ENCODE measurements at regions not wholly inside any gene's neighbourhood (a gene's known extent, or its start where the extent isn't known, plus 50 kb on each side); places are given as distances from the start of the nearest gene placed in this dataset.

DNA sequence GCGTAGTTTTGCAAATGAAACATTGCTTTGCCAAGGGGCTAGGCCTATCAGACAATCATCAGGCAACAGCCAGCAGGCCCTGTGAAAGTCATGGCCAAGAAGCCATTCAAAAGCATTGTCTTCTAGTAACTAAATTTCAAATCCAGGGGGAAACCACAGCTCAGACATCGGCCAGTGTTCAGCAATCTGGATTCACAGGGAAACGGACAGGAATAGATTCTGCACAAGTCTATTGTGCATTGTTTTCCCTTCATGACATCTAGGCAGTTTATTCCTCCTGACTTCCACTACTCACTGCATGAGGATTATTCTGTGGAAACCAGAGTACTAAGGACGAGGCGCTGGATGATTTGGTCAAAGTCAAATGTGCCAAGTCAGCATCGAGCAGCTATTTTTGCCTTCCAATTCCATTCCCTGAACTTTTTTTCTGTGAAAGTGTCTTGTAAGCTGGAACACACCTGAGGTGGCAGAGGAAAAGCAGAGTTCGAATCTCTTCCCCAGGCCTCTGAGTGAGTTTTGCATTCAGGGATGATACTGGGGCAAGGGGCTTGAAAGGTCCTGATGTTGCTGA lies 75.4 kb downstream of the VCPKMT start:
- peak overlapping the region; percentile 78 for H3K4me3 Mint-ChIP-seq
- peak overlapping the region; percentile 98 for H3K27ac Mint-ChIP-seq
- no peaks in the 10 kb centered on the region for H3K9me3 Mint-ChIP-seq (ENCODE audit: low read depth)
- CTCF ChIA-PET: interaction anchor here (0.8 to 5.9 kb wide), 9 partner anchors 10 to 179 kb away, joined by 3 to 50 read pairs (median 5); no protein-coding TSS in a partner anchor
- H3K36me3 Mint-ChIP-seq: peaks cover 51% of the 10 kb centered on the region
- no peaks in the 10 kb centered on the region for H3K27me3 Mint-ChIP-seq
- DNase-seq (no peak), ATAC-seq (no peak)
- H3K4me1 Mint-ChIP-seq: peaks cover 79% of the 10 kb centered on the region

DNA sequence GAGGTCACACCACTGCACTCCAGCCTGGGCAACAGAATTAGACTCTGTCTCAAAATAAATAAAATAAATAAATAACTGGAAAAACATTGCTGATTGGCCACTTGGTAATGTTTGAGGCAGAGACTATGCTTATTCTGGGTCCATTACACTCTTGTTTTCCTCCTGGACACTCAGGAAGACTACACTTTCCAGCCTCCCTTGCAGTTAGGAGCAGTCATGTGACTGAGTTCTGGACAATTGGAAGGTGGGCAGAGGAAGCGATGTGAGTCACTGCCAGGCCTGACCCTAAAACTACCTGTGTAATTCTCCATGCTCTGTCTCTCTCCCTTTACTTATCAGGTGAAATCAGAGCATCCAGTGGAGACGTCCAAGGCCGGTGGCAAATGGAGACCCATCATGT lies 74.4 kb downstream of the VCPKMT start:
- ATAC-seq (no peak), DNase-seq (no peak)
- Mint-ChIP-seq H3K27me3 (no peaks in the 10 kb centered on the region), H3K9me3 (ENCODE audit: low read depth) (no peaks in the 10 kb centered on the region), H3K4me3 (no peak overlapping the region), H3K36me3 (peaks cover 48% of the 10 kb centered on the region), H3K4me1 (peaks cover 80% of the 10 kb centered on the region), H3K27ac (no peak overlapping the region)
- CTCF ChIA-PET: interaction anchor here (1.0 to 5.9 kb wide), 4 partner anchors 19 to 40 kb away, joined by 4 to 50 read pairs (median 18); no protein-coding TSS in a partner anchor

DNA sequence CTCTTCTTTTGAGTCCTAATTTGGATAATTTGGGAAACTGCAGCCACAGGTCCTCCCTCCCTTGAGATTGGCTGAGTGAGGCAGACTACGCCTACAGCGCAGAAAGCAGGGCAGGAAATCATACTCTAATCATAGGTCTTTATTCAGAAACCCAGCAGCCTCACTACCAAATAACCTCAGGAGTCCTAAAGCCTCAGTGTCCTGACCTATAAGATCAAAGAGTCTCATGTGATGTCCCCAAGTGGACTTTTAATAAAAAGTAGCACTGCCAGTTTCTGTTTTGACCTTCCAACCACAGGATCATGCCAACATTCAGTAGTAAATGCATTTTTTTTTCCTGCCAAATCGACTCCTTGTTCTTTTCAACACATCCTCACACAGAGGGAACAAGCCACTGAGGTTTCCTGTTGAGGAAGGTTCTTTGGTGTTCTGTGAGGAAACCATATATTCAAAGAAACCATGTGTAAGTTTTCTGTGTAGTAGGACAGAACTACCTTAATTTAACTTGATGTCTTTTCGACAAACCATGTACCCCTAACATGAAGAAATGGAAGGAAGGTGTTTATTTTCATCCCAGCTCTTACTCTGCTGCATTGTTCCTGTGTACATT lies 72.2 kb downstream of the VCPKMT start:
- Mint-ChIP-seq H3K4me1 (peaks cover 70% of the 10 kb centered on the region), H3K27me3 (no peaks in the 10 kb centered on the region), H3K4me3 (peak overlapping the region; percentile 40), H3K9me3 (ENCODE audit: low read depth) (no peaks in the 10 kb centered on the region), H3K27ac (peak overlapping the region; percentile 91), H3K36me3 (peaks cover 36% of the 10 kb centered on the region)
- peak; percentile 37 for ATAC-seq
- DNase-seq: peak; percentile 58
- CTCF ChIA-PET: interaction anchor here (0.8 to 3.9 kb wide), 13 partner anchors 9 to 192 kb away, joined by 3 to 29 read pairs (median 4); partner anchors contain the start of gene NEMF

DNA sequence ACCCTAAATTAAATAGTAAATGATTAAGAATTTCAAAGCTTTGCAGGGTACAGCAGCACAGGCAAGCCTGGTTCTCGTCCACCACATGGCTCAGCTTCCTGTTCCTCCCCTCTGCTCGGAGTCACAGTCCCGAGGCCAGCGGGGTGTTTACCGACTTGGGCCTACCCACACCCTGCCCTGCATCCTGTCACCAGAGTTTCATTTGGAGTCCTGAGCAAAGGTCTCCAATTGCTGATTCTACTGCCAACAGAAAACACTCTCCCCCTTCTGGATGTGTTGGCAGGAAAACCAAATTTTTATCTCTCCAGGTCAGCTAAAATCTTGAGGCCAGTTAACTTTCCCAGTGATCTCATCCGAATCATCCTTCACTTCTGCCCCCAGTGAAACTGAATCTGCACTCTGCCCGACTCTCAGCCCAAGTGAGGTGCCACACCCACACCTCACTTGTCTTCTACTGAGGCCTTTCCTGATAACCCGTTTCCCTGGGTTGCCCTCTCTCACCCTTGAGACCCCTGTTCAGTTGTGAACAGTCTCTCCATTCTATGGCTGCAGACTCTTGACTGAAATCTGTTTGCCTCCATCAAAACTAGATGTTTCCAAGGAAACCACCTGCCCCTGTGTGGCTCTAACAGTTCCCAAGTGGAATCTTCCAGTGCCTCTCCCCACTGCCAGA lies 71.2 kb downstream of the VCPKMT start:
- peak overlapping the region; percentile 2 for H3K4me3 Mint-ChIP-seq
- peaks cover 63% of the 10 kb centered on the region for H3K4me1 Mint-ChIP-seq
- DNase-seq (peak; percentile 95), ATAC-seq (peak; percentile 87)
- no peaks in the 10 kb centered on the region for H3K9me3 Mint-ChIP-seq (ENCODE audit: low read depth)
- H3K36me3 Mint-ChIP-seq: peaks cover 40% of the 10 kb centered on the region
- H3K27me3 Mint-ChIP-seq: no peaks in the 10 kb centered on the region
- CTCF ChIA-PET: interaction anchor here (0.8 to 3.9 kb wide), 12 partner anchors 8 to 193 kb away, joined by 3 to 29 read pairs (median 6); partner anchors contain the start of gene NEMF
- H3K27ac Mint-ChIP-seq: peak overlapping the region; percentile 91

DNA sequence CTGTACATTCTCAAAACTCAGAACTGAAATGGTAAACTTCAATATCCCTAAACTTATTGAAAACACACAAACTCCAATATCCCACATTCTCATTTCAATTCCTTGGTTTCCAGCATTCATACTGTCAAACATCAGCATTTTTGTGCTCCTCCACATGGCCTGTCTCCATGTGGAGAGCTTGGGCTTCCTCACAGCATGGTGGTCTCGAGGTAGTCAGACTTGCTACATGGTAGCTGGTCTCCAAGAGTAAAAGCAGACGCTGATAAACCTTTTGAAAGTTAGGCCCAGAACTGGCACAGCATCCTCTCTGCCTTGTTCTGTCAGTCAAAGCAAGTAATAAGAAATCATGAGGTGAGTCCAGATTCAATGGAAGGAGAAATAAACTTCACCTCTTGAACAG lies 70.5 kb downstream of the VCPKMT start:
- CTCF ChIA-PET: interaction anchor here (1.6 to 3.9 kb wide), 7 partner anchors 15 to 194 kb away, joined by 3 to 29 read pairs (median 7); partner anchors contain the start of gene NEMF
- Mint-ChIP-seq H3K27me3 (no peaks in the 10 kb centered on the region), H3K9me3 (ENCODE audit: low read depth) (no peaks in the 10 kb centered on the region), H3K4me3 (no peak overlapping the region), H3K36me3 (peaks cover 40% of the 10 kb centered on the region), H3K27ac (peak overlapping the region; percentile 91), H3K4me1 (peaks cover 57% of the 10 kb centered on the region)
- ATAC-seq (no peak), DNase-seq (no peak)

DNA sequence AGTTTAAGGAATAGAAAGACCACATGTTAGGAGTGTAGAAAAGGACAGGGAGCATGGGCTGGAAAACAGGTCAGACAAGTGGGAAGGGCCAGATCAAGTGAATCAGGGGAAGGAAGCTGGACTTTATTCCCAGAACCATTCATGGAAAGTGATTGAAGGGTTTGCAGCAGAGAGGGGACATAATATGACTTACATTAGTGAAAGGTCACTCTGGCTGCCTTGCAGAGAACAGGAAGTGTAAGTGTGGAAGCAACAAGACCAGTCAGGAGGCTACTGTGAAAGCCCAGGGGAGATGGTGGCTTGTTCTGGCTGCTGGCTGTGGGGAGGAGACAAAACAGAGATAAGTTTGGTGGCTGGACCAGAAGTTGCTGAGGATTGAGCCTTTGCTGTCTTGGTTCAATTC lies 69.1 kb downstream of the VCPKMT start:
- peaks cover 37% of the 10 kb centered on the region for H3K36me3 Mint-ChIP-seq
- CTCF ChIA-PET: interaction anchor here (1.1 to 3.9 kb wide), 6 partner anchors 10 to 185 kb away, joined by 3 to 29 read pairs (median 6); no protein-coding TSS in a partner anchor
- no peak for ATAC-seq
- H3K9me3 Mint-ChIP-seq (ENCODE audit: low read depth): no peaks in the 10 kb centered on the region
- H3K4me1 Mint-ChIP-seq: peaks cover 44% of the 10 kb centered on the region
- no peak overlapping the region for H3K4me3 Mint-ChIP-seq
- peak overlapping the region; percentile 50 for H3K27ac Mint-ChIP-seq
- DNase-seq: no peak
- no peaks in the 10 kb centered on the region for H3K27me3 Mint-ChIP-seq

DNA sequence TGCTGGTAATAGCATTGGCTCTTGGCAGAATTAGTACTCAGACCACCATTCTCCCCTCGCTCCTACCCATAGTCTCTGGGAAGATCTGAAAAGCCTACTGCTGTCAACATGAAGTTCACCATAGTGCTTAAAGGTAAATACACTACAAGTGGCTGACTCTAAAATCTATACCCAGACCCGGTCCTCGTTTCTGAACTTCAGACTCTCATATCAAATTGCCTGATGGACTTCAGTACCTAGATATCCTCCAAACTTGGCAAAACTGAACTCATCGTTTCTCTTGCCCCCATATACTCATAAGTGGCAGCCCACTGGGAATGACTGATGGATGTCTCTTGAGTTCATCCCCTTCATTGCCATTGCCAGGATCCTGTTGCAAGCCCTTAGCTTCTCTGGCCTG lies 67.3 kb downstream of the VCPKMT start:
- Mint-ChIP-seq H3K4me3 (no peak overlapping the region), H3K27ac (peak overlapping the region; percentile 25), H3K36me3 (peaks cover 37% of the 10 kb centered on the region), H3K9me3 (ENCODE audit: low read depth) (no peaks in the 10 kb centered on the region), H3K27me3 (no peaks in the 10 kb centered on the region), H3K4me1 (peaks cover 39% of the 10 kb centered on the region)
- CTCF ChIA-PET: no interaction called here
- DNase-seq (no peak), ATAC-seq (no peak)

DNA sequence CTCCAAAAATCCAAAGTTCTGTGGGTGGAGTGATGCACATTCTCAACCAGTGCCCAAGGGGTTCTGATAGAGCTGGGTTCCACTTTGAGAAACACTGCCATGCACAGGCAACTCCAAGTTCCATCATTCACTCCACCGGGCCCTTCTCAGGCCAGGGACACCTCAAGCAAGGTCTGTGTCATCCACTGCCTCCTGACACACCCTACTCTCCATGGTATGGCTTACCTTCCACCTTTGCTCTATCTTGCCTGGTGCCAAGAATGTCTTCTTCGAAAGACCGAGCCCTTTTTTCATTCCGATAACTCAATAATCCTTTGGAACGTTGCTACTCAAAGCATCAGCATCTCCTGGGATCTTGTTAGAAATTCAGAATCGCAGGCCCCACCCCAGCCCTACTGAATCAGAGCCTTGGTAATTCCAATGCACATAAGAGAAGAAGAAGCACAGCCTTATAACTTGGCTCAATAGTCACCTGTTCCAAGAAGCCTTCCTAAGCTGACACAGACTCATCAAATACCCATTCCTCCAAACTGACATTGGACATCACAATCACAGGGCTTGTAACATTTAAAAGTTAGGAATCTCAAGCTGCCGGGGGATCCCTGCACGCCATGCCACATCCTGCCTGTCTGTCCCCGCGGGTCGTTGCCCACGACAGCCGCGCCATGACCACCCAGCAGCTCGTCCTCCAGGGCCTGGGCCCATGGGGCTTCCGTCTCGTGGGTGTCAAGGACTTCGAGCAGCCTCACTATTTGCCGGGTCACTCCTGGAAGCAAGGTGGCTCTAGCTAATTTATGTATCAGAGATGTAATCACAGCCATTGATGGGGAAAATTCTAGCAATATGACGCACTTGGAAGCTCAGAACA lies 66.4 kb downstream of the VCPKMT start:
- ATAC-seq (no peak), DNase-seq (no peak)
- no peaks in the 10 kb centered on the region for H3K9me3 Mint-ChIP-seq (ENCODE audit: low read depth)
- CTCF ChIA-PET: interaction anchor here (1.0 to 1.2 kb wide), 2 partner anchors 12 to 32 kb away, joined by 3 read pairs; no protein-coding TSS in a partner anchor
- no peak overlapping the region for H3K27ac Mint-ChIP-seq
- peaks cover 32% of the 10 kb centered on the region for H3K4me1 Mint-ChIP-seq
- no peaks in the 10 kb centered on the region for H3K27me3 Mint-ChIP-seq
- H3K36me3 Mint-ChIP-seq: peaks cover 38% of the 10 kb centered on the region
- no peak overlapping the region for H3K4me3 Mint-ChIP-seq

DNA sequence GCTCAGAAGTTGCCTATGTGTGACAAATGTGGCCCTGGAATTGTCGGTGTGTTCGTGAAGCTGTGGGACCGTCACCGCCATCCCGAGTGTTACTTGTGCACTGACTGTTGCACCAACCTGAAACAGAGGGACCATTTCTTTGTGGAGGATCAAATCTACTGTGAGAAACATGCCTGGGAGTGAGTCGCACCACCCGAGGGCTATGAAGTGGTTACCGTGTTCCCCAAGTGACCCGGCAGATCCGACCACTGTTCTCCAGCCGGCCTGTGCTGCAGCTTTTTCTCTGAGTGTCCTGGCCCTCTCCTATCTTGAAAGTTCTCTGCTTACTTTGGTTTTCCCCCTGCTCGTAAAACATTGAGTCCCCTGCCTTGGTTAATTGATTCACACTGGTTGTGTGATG lies 65.3 kb downstream of the VCPKMT start:
- Mint-ChIP-seq H3K4me1 (peaks cover 20% of the 10 kb centered on the region), H3K9me3 (ENCODE audit: low read depth) (no peaks in the 10 kb centered on the region), H3K27ac (no peak overlapping the region), H3K4me3 (no peak overlapping the region), H3K27me3 (no peaks in the 10 kb centered on the region), H3K36me3 (peaks cover 32% of the 10 kb centered on the region)
- no peak for ATAC-seq
- CTCF ChIA-PET: interaction anchor here (1.2 kb wide), 1 partner anchor 11 kb away, joined by 3 read pairs; no protein-coding TSS in a partner anchor
- no peak for DNase-seq

DNA sequence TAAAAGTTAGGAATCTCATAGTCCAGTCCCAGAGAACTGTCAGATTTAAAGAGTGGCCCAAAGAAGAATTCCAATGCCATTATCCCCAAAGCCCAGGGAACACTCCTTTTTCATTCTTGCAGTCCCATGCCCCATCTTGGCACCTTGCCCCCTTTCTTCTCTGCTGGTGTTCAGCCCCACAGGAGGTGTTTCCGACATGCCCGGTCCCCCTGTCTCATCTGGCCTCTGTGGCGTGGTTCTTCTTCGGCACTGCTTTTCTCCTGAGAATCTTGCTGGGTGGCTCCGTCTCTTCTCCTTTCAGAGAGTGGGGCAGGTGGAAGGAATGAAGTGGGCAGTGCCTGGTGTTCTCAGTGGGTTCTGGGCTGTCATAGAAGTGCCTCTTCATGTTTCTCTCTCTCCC lies 64.7 kb downstream of the VCPKMT start:
- CTCF ChIA-PET: no interaction called here
- Mint-ChIP-seq H3K4me1 (peaks cover 14% of the 10 kb centered on the region), H3K27ac (no peak overlapping the region), H3K36me3 (peaks cover 28% of the 10 kb centered on the region), H3K9me3 (ENCODE audit: low read depth) (no peaks in the 10 kb centered on the region), H3K4me3 (no peak overlapping the region), H3K27me3 (no peaks in the 10 kb centered on the region)
- DNase-seq (no peak), ATAC-seq (no peak)

DNA sequence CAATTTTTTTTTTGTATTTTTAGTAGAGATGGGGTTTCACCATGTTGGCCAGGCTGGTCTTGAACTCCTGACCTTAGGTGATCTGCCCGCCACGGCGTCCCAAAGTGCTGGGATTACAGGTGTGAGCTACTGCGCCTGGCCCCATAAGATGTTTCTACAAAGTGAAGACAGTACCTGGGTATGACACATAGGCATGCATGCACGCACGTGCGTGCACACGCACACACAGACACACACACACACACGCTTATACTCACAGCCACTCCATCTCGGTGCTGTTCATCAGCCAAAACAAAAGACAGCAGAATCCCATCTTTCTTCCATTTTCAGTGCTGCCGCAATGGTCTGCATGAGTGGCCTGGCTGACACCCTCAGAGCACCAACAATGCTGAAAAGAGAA lies 63.9 kb downstream of the VCPKMT start:
- Mint-ChIP-seq H3K27ac (no peak overlapping the region), H3K4me1 (peaks cover 14% of the 10 kb centered on the region), H3K27me3 (no peaks in the 10 kb centered on the region), H3K36me3 (peaks cover 23% of the 10 kb centered on the region), H3K4me3 (no peak overlapping the region), H3K9me3 (ENCODE audit: low read depth) (no peaks in the 10 kb centered on the region)
- CTCF ChIA-PET: interaction anchor here (1.2 kb wide), 1 partner anchor 8 kb away, joined by 3 read pairs; no protein-coding TSS in a partner anchor
- no peak for DNase-seq
- no peak for ATAC-seq

DNA sequence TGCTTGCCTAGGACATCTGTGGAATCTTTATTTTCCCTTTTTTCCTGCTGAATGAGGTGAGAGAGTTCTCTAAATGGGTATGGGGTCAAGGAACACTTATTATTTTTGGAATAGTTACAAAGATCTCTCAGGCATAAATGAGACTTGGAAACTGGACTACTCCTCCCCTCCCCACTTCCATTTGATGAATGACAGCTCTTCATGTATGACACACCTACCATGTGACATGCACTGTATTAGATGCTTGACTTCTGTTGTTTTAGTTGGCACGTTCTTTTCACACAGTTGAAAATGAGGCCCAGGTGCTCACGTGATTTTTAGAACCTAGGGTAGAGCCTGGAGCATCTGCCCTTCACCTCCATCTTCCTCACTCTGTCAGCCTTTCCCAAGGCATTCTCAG lies 62.4 kb downstream of the VCPKMT start:
- DNase-seq (no peak), ATAC-seq (no peak)
- Mint-ChIP-seq H3K27ac (no peak overlapping the region), H3K27me3 (no peaks in the 10 kb centered on the region), H3K4me3 (no peak overlapping the region), H3K36me3 (peaks cover 24% of the 10 kb centered on the region), H3K9me3 (ENCODE audit: low read depth) (no peaks in the 10 kb centered on the region), H3K4me1 (peaks cover 19% of the 10 kb centered on the region)
- CTCF ChIA-PET: interaction anchor here (0.8 kb wide), 1 partner anchor 51 kb away, joined by 3 read pairs; no protein-coding TSS in a partner anchor

Measured in activated CD8-positive, alpha-beta memory T cell treated with anti-CD3 and anti-CD28 coated beads, Interleukin-2, amount 10 ng/mL, durations not matched to agents 7 days and 5 days (primary cell).